ENCODE measurements at regions not wholly inside any gene's neighbourhood (a gene's known extent, or its start where the extent isn't known, plus 50 kb on each side); places are given as distances from the start of the nearest gene placed in this dataset.

DNA sequence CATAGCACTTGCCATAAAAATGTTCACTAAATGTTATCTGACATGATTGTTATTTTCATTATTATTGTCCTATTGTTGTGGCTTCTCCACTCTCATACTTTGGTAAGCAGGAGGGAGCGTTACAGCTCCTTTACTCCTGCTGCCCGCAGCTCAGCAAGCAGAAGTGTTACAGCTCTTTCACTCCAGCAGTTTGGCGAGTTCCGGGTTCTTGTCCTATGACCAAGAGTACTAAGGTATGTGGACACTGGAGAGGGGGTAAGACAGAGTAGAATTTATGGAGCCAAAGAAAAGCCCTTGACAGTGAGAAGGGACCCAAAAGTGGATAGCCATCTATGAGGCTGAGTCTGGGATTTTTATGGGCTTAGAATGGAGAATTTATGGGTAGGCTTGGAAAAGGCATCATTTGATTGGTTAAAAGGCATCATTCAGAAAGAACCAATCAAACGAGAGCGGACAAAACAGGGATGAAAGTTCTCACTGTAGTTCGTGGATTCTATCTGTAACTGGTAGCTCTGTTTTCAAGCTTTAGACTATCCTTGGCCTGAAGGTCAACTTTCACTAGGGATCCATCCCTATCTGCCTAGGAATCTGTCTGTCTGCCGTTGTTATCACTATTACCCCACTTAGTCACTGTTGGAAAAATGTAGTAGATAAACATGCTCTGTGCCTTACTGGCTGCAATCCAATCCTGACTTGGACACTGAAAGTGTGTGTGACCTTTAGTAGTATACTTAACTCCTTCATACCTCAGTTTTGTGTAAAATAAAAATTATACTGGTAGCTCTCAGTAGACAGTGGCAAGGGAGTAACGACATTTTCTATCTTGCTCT lies 545.6 kb upstream of the LCORL start:
- Histone ChIP-seq H2AFZ (ENCODE audit: control insufficient read depth, low read depth, low read length) (no peak overlapping the region), H4K20me1 (ENCODE audit: control insufficient read depth, insufficient read depth) (no peaks in the 10 kb centered on the region), H3K79me2 (ENCODE audit: control insufficient read depth, insufficient read depth, low read length) (no peaks in the 10 kb centered on the region), H3K9me3 (replicated peaks; ENCODE audit: control insufficient read depth, insufficient read depth, low read length) (no peaks in the 10 kb centered on the region), H3K9ac (ENCODE audit: control insufficient read depth, insufficient read depth, low read length) (no peak overlapping the region), H3K27ac (ENCODE audit: control insufficient read depth, insufficient read depth) (no peak overlapping the region), H3K4me1 (ENCODE audit: control insufficient read depth, insufficient read depth, low read length) (no peaks in the 10 kb centered on the region), H3K4me2 (ENCODE audit: control insufficient read depth, insufficient read depth) (no peak overlapping the region), H3K36me3 (ENCODE audit: control insufficient read depth in 2 of 2, insufficient read depth in 2 of 2, low read length in 1 of 2) (no peaks in the 10 kb centered on the region), H3K4me3 (no peak overlapping the region), H3K27me3 (replicated peaks in 1 of 2; ENCODE audit: control insufficient read depth in 2 of 2, insufficient read depth in 2 of 2, low read length in 1 of 2) (no peaks in the 10 kb centered on the region; a peak in 1 of 4 replicates)
- intact Hi-C loops (cut with micrococcal nuclease; ENCODE audit: unreplicated experiment) = no loop called here
- ChIA-PET RAD21 (ENCODE audit: unreplicated experiment) (no interaction called here), CTCF (no interaction called here), POLR2A (no interaction called here), SMC1A (ENCODE audit: uncharacterized antibody, unreplicated experiment) (no interaction called here)
- DNase-seq (ENCODE audit: low read depth, low spot score) (no peak), FAIRE-seq (no peak), ATAC-seq (no peak)
- 43% methylated on average over 9 of the region's 9 CpGs for WGBS (ENCODE audit: insufficient coverage, insufficient replicate concordance, low lambda C conversion rate, missing lambda C conversion rate)
- no TSS peak for BruUV-seq (replicated peaks)
- in situ Hi-C loops (cut with MboI) = no loop called here
- TF ChIP-seq, protein P1, sequence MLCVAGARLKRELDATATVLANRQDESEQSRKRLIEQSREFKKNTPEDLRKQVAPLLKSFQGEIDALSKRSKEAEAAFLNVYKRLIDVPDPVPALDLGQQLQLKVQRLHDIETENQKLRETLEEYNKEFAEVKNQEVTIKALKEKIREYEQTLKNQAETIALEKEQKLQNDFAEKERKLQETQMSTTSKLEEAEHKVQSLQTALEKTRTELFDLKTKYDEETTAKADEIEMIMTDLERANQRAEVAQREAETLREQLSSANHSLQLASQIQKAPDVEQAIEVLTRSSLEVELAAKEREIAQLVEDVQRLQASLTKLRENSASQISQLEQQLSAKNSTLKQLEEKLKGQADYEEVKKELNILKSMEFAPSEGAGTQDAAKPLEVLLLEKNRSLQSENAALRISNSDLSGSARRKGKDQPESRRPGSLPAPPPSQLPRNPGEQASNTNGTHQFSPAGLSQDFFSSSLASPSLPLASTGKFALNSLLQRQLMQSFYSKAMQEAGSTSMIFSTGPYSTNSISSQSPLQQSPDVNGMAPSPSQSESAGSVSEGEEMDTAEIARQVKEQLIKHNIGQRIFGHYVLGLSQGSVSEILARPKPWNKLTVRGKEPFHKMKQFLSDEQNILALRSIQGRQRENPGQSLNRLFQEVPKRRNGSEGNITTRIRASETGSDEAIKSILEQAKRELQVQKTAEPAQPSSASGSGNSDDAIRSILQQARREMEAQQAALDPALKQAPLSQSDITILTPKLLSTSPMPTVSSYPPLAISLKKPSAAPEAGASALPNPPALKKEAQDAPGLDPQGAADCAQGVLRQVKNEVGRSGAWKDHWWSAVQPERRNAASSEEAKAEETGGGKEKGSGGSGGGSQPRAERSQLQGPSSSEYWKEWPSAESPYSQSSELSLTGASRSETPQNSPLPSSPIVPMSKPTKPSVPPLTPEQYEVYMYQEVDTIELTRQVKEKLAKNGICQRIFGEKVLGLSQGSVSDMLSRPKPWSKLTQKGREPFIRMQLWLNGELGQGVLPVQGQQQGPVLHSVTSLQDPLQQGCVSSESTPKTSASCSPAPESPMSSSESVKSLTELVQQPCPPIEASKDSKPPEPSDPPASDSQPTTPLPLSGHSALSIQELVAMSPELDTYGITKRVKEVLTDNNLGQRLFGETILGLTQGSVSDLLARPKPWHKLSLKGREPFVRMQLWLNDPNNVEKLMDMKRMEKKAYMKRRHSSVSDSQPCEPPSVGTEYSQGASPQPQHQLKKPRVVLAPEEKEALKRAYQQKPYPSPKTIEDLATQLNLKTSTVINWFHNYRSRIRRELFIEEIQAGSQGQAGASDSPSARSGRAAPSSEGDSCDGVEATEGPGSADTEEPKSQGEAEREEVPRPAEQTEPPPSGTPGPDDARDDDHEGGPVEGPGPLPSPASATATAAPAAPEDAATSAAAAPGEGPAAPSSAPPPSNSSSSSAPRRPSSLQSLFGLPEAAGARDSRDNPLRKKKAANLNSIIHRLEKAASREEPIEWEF (IDR thresholded peaks at IDR 0.05; ENCODE audit: insufficient replicate concordance, low read depth, low read length) = no peak
- no peak for TF ChIP-seq BHLHE40 (IDR thresholded peaks at IDR 0.05; ENCODE audit: borderline replicate concordance in 1 of 2, low read depth in 2 of 2, low read length in 1 of 2)
- TF ChIP-seq, protein P2, sequence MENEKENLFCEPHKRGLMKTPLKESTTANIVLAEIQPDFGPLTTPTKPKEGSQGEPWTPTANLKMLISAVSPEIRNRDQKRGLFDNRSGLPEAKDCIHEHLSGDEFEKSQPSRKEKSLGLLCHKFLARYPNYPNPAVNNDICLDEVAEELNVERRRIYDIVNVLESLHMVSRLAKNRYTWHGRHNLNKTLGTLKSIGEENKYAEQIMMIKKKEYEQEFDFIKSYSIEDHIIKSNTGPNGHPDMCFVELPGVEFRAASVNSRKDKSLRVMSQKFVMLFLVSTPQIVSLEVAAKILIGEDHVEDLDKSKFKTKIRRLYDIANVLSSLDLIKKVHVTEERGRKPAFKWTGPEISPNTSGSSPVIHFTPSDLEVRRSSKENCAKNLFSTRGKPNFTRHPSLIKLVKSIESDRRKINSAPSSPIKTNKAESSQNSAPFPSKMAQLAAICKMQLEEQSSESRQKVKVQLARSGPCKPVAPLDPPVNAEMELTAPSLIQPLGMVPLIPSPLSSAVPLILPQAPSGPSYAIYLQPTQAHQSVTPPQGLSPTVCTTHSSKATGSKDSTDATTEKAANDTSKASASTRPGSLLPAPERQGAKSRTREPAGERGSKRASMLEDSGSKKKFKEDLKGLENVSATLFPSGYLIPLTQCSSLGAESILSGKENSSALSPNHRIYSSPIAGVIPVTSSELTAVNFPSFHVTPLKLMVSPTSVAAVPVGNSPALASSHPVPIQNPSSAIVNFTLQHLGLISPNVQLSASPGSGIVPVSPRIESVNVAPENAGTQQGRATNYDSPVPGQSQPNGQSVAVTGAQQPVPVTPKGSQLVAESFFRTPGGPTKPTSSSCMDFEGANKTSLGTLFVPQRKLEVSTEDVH (IDR thresholded peaks at IDR 0.05; ENCODE audit: low read depth, partially characterized antibody) = no peak
- TF ChIP-seq ESRRA (IDR thresholded peaks at IDR 0.05; ENCODE audit: low read length) = no peak
- TF ChIP-seq GATAD2B (conservative IDR thresholded peaks at IDR 0.05; ENCODE audit: low read depth) = no peak
- TF ChIP-seq DPF2 (IDR thresholded peaks at IDR 0.05) = no peak
- TF ChIP-seq PML (IDR thresholded peaks at IDR 0.05; ENCODE audit: low read length) = no peak
- TF ChIP-seq, protein P3, sequence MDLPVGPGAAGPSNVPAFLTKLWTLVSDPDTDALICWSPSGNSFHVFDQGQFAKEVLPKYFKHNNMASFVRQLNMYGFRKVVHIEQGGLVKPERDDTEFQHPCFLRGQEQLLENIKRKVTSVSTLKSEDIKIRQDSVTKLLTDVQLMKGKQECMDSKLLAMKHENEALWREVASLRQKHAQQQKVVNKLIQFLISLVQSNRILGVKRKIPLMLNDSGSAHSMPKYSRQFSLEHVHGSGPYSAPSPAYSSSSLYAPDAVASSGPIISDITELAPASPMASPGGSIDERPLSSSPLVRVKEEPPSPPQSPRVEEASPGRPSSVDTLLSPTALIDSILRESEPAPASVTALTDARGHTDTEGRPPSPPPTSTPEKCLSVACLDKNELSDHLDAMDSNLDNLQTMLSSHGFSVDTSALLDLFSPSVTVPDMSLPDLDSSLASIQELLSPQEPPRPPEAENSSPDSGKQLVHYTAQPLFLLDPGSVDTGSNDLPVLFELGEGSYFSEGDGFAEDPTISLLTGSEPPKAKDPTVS (IDR thresholded peaks at IDR 0.05; ENCODE audit: low read depth, low read length) = no peak
- TF ChIP-seq SPI1 (IDR thresholded peaks at IDR 0.05; ENCODE audit: borderline replicate concordance, insufficient read depth, low read depth, low read length) = no peak
- TF ChIP-seq, protein P4, sequence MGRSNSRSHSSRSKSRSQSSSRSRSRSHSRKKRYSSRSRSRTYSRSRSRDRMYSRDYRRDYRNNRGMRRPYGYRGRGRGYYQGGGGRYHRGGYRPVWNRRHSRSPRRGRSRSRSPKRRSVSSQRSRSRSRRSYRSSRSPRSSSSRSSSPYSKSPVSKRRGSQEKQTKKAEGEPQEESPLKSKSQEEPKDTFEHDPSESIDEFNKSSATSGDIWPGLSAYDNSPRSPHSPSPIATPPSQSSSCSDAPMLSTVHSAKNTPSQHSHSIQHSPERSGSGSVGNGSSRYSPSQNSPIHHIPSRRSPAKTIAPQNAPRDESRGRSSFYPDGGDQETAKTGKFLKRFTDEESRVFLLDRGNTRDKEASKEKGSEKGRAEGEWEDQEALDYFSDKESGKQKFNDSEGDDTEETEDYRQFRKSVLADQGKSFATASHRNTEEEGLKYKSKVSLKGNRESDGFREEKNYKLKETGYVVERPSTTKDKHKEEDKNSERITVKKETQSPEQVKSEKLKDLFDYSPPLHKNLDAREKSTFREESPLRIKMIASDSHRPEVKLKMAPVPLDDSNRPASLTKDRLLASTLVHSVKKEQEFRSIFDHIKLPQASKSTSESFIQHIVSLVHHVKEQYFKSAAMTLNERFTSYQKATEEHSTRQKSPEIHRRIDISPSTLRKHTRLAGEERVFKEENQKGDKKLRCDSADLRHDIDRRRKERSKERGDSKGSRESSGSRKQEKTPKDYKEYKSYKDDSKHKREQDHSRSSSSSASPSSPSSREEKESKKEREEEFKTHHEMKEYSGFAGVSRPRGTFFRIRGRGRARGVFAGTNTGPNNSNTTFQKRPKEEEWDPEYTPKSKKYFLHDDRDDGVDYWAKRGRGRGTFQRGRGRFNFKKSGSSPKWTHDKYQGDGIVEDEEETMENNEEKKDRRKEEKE (IDR thresholded peaks at IDR 0.05) = no peak
- no peak for TF ChIP-seq SMAD5 (IDR thresholded peaks at IDR 0.05; ENCODE audit: low read depth)

Measured in GM12878 (cell line).